HCT116 (cell line): ENCODE measurements at regions not wholly inside any gene's neighbourhood (a gene's known extent, or its start where the extent isn't known, plus 50 kb on each side); places are given as distances from the start of the nearest gene placed in this dataset.
"Not testable (repeated sequence)": the region's sequence is repeated elsewhere in the genome, so short reads cannot be mapped to it uniquely, and the experiment has no call there.

Source experiments
- ATAC-seq: fragments of 200-7000 bp; cut with Tn5 transposase; 2 replicates; pipeline ENCODE4 v1.9.1; 2020; ENCODE audit warnings: mild to moderate bottlenecking, moderate library complexity
- BruUV-seq: library from RNA; stranded (reverse); fragments of 400-500 nt; replicated peaks from 2 replicates; lab custom pipeline; 2021; lab: Mats Ljungman, UMichigan
- CTCF ChIA-PET: fragments of 300-600 bp; sonication (Branson Sonifier 250); formaldehyde crosslinking; loops from one replicate; lab custom pipeline; 2021; ENCODE audit warnings: antibody characterized with exemption; lab: Charles Lee
- POLR2A ChIA-PET: fragments of 300-600, 350-600 bp; sonication (Branson Sonifier 250); formaldehyde crosslinking; loops from one replicate; lab custom pipeline; 2021; ENCODE audit warnings: antibody characterized with exemption; lab: Charles Lee
- RAD21 ChIA-PET, 2 experiments: fragments of 300-600 bp; sonication (Branson Sonifier 250); formaldehyde crosslinking; loops; one replicate each; lab custom pipeline; 2023; ENCODE audit warnings: low total read pairs in 2 of 2; ENCODE audit not compliant: uncharacterized antibody in 2 of 2, unreplicated experiment in 2 of 2, low non-redundant PET in 1 of 2; lab: Charles Lee
- DNase-seq: peaks from one replicate; pipeline ENCODE4 v3.0.0-alpha.2; 2010; ENCODE audit warnings: low read depth, low spot score
- H2AFZ ChIP-seq: fragments of 200-600 bp; shearing (Covaris generic), sonication (generic); 2 replicates; pipeline ENCODE4 v1.6.1; 2017; ENCODE audit warnings: low read depth, mixed run types, mixed read lengths, antibody characterized with exemption, low read length; ENCODE audit not compliant: poor library complexity, severe bottlenecking
- H3K27ac ChIP-seq: 2 replicates; pipeline ENCODE4 v1.5.1; 2012; ENCODE audit warnings: low read depth, low read length
- H3K27me3 ChIP-seq: fragments of 200-600 bp; sonication (generic); 2 replicates; pipeline ENCODE4 v1.6.1; 2016; ENCODE audit warnings: mixed run types, low read length, mixed read lengths; ENCODE audit not compliant: insufficient read depth
- H3K36me3 ChIP-seq, 2 experiments: fragments of 200-500 bp in 1 of 2; fragments of 200-600 bp in 1 of 2; sonication (Bioruptor generic) in 1 of 2; sonication (generic) in 1 of 2; 2 replicates each; pipeline versions ENCODE4 v1.5.1 to v1.6.1; 2014 to 2016; ENCODE audit warnings: low read length in 2 of 2, inconsistent platforms in 1 of 2, mixed read lengths in 1 of 2, mixed run types in 1 of 2; ENCODE audit not compliant: insufficient read depth in 2 of 2, control insufficient read depth in 1 of 2
- H3K4me1 ChIP-seq, 2 experiments: fragments of 200-600 bp in 1 of 2; sonication (generic) in 1 of 2; 2 replicates each; pipeline versions ENCODE4 v1.5.1 to v1.6.1; 2012 to 2017; ENCODE audit warnings: low read length in 2 of 2, inconsistent platforms in 1 of 2, mild to moderate bottlenecking in 1 of 2, mixed read lengths in 1 of 2, mixed run types in 1 of 2, moderate library complexity in 1 of 2; ENCODE audit not compliant: insufficient read depth in 2 of 2, control insufficient read depth in 1 of 2
- H3K4me2 ChIP-seq: fragments of 200-600 bp; sonication (generic); 2 replicates; pipeline ENCODE4 v1.6.1; 2017; ENCODE audit warnings: mixed run types, low read length, mixed read lengths
- H3K4me3 ChIP-seq, 2 experiments: fragments of 200-600 bp in 1 of 2; sonication (generic) in 1 of 2; replicated peaks in 1 of 2; 2 replicates each; pipeline ENCODE4 v1.5.1; 2011 to 2016; ENCODE audit warnings: low read length in 2 of 2, control low read depth in 1 of 2, low read depth in 1 of 2, mild to moderate bottlenecking in 1 of 2, mixed read lengths in 1 of 2, mixed run types in 1 of 2
- H3K79me2 ChIP-seq: fragments of 200-600 bp; sonication (generic); 2 replicates; pipeline ENCODE4 v1.6.1; 2017; ENCODE audit warnings: mild to moderate bottlenecking, mixed run types, low read length, moderate library complexity, mixed read lengths; ENCODE audit not compliant: insufficient read depth
- H3K9ac ChIP-seq: fragments of 200-600 bp; sonication (generic); 2 replicates; pipeline ENCODE4 v1.6.1; 2016; ENCODE audit warnings: low read length, mixed read lengths
- H3K9me2 ChIP-seq: fragments of 200-600 bp; sonication (generic), shearing (Covaris generic); 2 replicates; pipeline ENCODE4 v1.6.1; 2017; ENCODE audit warnings: mixed run types, mild to moderate bottlenecking, moderate library complexity; ENCODE audit not compliant: insufficient read depth
- H3K9me3 ChIP-seq, 2 experiments: fragments of 200-500 bp in 1 of 2; fragments of 200-600 bp in 1 of 2; sonication (Bioruptor generic) in 1 of 2; sonication (generic) in 1 of 2; 2 replicates each; pipeline ENCODE4 v1.6.1; 2014 to 2017; ENCODE audit warnings: low read length in 2 of 2, mixed read lengths in 2 of 2, inconsistent platforms in 1 of 2, low read depth in 1 of 2, mild to moderate bottlenecking in 1 of 2, mixed run types in 1 of 2, moderate library complexity in 1 of 2; ENCODE audit not compliant: control insufficient read depth in 1 of 2, insufficient read depth in 1 of 2
- H4K20me1 ChIP-seq: fragments of 200-600 bp; sonication (generic), shearing (Covaris generic); 2 replicates; pipeline ENCODE4 v1.6.1; 2017; ENCODE audit warnings: mixed run types, mild to moderate bottlenecking, moderate library complexity; ENCODE audit not compliant: insufficient read depth
- CBX3 ChIP-seq: IDR thresholded peaks from 2 replicates; pipeline ENCODE4 v1.6.1; 2012; ENCODE audit warnings: low read depth
- CEBPB ChIP-seq: IDR thresholded peaks from 2 replicates; pipeline ENCODE4 v1.6.1; 2012; ENCODE audit warnings: low read depth
- EZH2phosphoT487 ChIP-seq: fragments of 200-600 bp; IDR thresholded peaks from 2 replicates; pipeline ENCODE4 v1.6.1; 2018; ENCODE audit warnings: antibody characterized with exemption, borderline replicate concordance
- FOSL1 ChIP-seq: IDR thresholded peaks from 2 replicates; pipeline ENCODE4 v1.6.1; 2012; ENCODE audit warnings: low read depth
- JUND ChIP-seq: IDR thresholded peaks from 2 replicates; pipeline ENCODE4 v1.6.1; 2012
- POLR2A ChIP-seq: IDR thresholded peaks from 2 replicates; pipeline ENCODE4 v1.7.0; 2011; ENCODE audit warnings: borderline replicate concordance; ENCODE audit not compliant: insufficient read depth, insufficient read length; ENCODE audit errors: extremely low read depth
- SIN3A ChIP-seq: IDR thresholded peaks from 2 replicates; pipeline ENCODE4 v1.6.1; 2012; ENCODE audit warnings: low read depth
- SRF ChIP-seq: IDR thresholded peaks from 2 replicates; pipeline ENCODE4 v1.6.1; 2012; ENCODE audit warnings: low read depth
- intact Hi-C: fragments of 100-400 bp; cut with micrococcal nuclease; formaldehyde crosslinking; loops from 2 replicates; pipeline ENCODE4 v1.10.0; 2022
- TF ChIP-seq, protein P1 (sequence below): IDR thresholded peaks from 2 replicates; pipeline ENCODE4 v1.6.1; 2012; ENCODE audit warnings: low read depth
- TF ChIP-seq, protein P2 (sequence below): IDR thresholded peaks from 2 replicates; pipeline ENCODE4 v1.6.1; 2011; ENCODE audit warnings: mild to moderate bottlenecking, low read length, moderate library complexity; ENCODE audit not compliant: insufficient replicate concordance; ENCODE audit errors: extremely low read depth
- TF ChIP-seq, protein P3 (sequence below), 3 experiments: fragments of 200-600 bp in 1 of 3; sonication (generic) in 1 of 3; IDR thresholded peaks in 2 of 3; conservative IDR thresholded peaks in 1 of 3; 2 replicates each; pipeline ENCODE4 v1.5.1; 2012 to 2017; ENCODE audit warnings: low read depth in 2 of 3, low read length in 2 of 3, antibody characterized with exemption in 1 of 3, borderline replicate concordance in 1 of 3, control low read depth in 1 of 3, mild to moderate bottlenecking in 1 of 3, mixed read lengths in 1 of 3, mixed run types in 1 of 3, moderate library complexity in 1 of 3; ENCODE audit not compliant: insufficient read depth in 1 of 3

DNA sequence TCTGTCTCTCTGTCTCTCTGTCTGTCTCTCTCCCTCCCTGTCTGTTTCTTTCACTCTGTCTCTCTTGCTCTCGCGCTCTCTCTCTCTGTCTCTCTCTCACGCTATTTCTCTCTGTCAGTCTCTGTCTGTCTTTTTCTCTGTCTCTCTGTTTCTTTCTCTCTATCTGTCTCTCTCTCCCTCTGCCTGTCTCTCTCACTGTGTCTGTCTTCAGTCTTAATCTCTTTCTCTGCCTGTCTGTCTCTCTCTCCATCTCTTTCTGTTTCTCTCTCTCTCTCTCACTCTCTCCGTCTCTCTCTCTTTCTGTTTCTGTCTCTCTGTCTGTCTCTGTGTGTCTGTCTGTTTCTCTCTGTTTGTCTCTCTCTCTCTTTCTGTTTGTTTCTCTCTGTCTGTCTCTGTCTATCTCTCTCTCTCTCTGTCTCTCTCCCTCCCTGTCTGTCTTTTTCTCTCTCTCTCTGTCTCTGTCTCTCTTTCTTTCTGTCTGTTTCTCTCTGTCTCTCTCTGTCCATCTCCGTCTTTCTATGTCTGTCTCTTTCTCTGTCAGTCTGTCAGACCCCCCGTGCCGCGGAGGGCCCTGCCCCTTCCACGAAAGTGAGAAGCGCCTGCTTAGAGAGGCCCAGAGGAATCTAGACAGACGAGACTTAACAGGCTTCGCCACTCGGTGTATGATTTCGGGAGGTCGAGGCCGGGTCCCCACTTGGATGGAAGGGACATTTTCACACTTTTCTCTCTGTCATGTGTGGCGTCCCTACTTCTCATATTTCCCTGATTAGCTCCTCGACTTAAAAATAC lies 346.3 kb upstream of the DEFB115 start:
- intact Hi-C loops = no loop called here
- no TSS peak for BruUV-seq
- H3K4me1 ChIP-seq = no peaks in the 10 kb centered on the region
- ChIA-PET CTCF (no interaction called here), RAD21 (no interaction called here), POLR2A (no interaction called here)
- TF ChIP-seq, protein P1, sequence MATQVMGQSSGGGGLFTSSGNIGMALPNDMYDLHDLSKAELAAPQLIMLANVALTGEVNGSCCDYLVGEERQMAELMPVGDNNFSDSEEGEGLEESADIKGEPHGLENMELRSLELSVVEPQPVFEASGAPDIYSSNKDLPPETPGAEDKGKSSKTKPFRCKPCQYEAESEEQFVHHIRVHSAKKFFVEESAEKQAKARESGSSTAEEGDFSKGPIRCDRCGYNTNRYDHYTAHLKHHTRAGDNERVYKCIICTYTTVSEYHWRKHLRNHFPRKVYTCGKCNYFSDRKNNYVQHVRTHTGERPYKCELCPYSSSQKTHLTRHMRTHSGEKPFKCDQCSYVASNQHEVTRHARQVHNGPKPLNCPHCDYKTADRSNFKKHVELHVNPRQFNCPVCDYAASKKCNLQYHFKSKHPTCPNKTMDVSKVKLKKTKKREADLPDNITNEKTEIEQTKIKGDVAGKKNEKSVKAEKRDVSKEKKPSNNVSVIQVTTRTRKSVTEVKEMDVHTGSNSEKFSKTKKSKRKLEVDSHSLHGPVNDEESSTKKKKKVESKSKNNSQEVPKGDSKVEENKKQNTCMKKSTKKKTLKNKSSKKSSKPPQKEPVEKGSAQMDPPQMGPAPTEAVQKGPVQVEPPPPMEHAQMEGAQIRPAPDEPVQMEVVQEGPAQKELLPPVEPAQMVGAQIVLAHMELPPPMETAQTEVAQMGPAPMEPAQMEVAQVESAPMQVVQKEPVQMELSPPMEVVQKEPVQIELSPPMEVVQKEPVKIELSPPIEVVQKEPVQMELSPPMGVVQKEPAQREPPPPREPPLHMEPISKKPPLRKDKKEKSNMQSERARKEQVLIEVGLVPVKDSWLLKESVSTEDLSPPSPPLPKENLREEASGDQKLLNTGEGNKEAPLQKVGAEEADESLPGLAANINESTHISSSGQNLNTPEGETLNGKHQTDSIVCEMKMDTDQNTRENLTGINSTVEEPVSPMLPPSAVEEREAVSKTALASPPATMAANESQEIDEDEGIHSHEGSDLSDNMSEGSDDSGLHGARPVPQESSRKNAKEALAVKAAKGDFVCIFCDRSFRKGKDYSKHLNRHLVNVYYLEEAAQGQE = no peak
- TF ChIP-seq POLR2A (no peak), CBX3 (no peak), SRF (no peak), EZH2phosphoT487 (no peak), CEBPB (no peak), FOSL1 (no peak), SIN3A (no peak), JUND (no peak)
- TF ChIP-seq, protein P2, sequence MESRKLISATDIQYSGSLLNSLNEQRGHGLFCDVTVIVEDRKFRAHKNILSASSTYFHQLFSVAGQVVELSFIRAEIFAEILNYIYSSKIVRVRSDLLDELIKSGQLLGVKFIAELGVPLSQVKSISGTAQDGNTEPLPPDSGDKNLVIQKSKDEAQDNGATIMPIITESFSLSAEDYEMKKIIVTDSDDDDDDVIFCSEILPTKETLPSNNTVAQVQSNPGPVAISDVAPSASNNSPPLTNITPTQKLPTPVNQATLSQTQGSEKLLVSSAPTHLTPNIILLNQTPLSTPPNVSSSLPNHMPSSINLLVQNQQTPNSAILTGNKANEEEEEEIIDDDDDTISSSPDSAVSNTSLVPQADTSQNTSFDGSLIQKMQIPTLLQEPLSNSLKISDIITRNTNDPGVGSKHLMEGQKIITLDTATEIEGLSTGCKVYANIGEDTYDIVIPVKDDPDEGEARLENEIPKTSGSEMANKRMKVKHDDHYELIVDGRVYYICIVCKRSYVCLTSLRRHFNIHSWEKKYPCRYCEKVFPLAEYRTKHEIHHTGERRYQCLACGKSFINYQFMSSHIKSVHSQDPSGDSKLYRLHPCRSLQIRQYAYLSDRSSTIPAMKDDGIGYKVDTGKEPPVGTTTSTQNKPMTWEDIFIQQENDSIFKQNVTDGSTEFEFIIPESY = no peak
- TF ChIP-seq, protein P3, sequence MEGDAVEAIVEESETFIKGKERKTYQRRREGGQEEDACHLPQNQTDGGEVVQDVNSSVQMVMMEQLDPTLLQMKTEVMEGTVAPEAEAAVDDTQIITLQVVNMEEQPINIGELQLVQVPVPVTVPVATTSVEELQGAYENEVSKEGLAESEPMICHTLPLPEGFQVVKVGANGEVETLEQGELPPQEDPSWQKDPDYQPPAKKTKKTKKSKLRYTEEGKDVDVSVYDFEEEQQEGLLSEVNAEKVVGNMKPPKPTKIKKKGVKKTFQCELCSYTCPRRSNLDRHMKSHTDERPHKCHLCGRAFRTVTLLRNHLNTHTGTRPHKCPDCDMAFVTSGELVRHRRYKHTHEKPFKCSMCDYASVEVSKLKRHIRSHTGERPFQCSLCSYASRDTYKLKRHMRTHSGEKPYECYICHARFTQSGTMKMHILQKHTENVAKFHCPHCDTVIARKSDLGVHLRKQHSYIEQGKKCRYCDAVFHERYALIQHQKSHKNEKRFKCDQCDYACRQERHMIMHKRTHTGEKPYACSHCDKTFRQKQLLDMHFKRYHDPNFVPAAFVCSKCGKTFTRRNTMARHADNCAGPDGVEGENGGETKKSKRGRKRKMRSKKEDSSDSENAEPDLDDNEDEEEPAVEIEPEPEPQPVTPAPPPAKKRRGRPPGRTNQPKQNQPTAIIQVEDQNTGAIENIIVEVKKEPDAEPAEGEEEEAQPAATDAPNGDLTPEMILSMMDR (IDR thresholded peaks at IDR 0.05 in 2 of 3, conservative IDR thresholded peaks at IDR 0.05 in 1 of 3; ENCODE audit: borderline replicate concordance in 1 of 3, insufficient read depth in 1 of 3, low read depth in 2 of 3, low read length in 2 of 3) = no peak
- no peak overlapping the region for H2AFZ ChIP-seq
- H3K9me2 ChIP-seq = no peaks in the 10 kb centered on the region
- no peaks in the 10 kb centered on the region for H3K36me3 ChIP-seq
- no peak overlapping the region for H3K9ac ChIP-seq
- H3K9me3 ChIP-seq = no peaks in the 10 kb centered on the region
- H3K4me2 ChIP-seq = no peak overlapping the region
- DNase-seq = no peak
- no peaks in the 10 kb centered on the region for H3K27me3 ChIP-seq
- no peaks in the 10 kb centered on the region for H3K79me2 ChIP-seq
- H3K27ac ChIP-seq = no peak overlapping the region
- H4K20me1 ChIP-seq = no peaks in the 10 kb centered on the region
- no peak overlapping the region for H3K4me3 ChIP-seq
- no peak for ATAC-seq

DNA sequence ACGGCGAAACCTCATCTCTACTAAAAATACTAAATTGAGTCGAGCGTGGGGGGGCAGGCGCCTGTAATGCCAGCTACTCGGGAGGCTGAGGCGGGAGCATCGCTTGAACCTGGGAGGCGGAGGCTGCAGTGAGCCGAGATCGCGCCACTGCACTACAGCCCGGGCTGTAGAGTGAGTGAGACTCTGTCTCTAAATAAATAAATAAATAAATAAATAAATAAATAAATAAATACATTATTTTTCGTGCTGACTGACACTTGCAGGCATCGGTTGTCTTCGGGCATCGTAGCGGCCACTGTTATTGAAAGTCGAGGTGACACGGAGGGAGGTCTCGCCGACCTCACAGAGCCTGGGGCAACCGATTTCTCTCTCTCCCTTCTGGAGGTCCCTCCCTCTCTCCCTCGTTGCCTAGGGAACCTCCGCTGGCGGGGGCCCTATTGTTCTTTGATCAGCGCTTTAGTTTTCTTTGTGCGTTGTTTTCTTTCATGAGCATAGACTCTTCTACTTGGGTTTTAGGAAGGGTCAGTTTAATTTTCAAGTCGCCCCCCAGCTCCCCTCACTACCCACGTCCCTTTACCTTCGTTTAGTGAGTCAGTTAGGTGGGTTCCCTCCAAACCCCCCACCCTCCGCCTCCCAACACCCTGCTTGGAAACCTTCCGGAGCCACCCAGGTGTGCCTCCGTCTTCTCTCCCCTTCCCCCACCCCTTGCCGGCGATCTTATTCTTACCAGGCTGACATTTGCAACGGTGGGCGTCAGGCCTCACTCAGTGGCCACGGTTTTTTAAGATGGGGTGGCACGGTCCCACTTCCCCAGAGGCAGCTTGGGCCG lies 345.4 kb upstream of the DEFB115 start:
- DNase-seq, H3K27ac ChIP-seq, H3K27me3 ChIP-seq, H3K9me2 ChIP-seq, H3K9me3 ChIP-seq, H3K4me1 ChIP-seq, H3K79me2 ChIP-seq, H4K20me1 ChIP-seq, CTCF ChIA-PET, intact Hi-C loops, RAD21 ChIA-PET, H3K4me2 ChIP-seq, H2AFZ ChIP-seq, BruUV-seq, H3K36me3 ChIP-seq, H3K4me3 ChIP-seq, POLR2A ChIA-PET, ATAC-seq, H3K9ac ChIP-seq: not testable (repeated sequence)
